Colon (tissue), 2 donors: ENCODE measurements at regions not wholly inside any gene's neighbourhood (a gene's known extent, or its start where the extent isn't known, plus 50 kb on each side); places are given as distances from the start of the nearest gene placed in this dataset.
"Not testable (repeated sequence)": the region's sequence is repeated elsewhere in the genome, so short reads cannot be mapped to it uniquely, and the experiment has no call there.

ENCODE experiments used
- FAIRE-seq: peaks from 2 replicates; lab custom pipeline; 2012; peaks lifted over from hg19 to GRCh38; lab: Jason Lieb, UNC
- donor health status: control.
- donor health status: control.

GRCh38 chr3:30471066-30471465 is 135.3 kb upstream of the TGFBR2 start:
- no peak for FAIRE-seq

DNA sequence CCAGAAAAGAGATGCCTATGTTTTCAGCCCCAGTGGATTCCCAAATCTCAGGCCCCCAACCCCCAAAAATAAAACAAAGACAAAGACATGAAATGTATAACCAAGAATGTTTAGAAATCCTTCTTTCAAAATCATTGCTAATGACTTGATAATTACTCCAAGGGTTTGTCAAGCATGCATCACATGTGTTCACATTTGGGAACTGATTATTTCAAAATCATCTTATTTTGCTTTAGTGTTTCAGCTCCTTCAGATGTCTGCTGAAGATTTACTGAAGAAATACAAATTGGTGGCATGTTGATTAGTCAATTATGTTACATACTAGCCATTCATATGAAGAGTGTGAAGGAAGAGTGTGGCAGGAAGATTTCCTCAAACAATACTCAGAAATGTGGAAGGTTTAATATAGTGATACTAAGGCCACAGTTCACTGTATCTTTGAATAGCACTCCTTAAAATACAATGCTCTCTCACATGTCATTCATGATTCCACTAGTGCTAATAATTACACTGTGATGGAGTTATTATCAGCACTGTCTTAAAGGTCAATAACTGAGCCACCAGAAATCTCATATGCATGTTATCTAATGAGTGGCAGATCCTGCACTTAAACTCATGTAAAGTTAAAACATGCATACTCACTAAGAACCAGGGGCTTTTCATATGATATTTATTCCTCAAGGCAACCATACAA is 134.5 kb upstream of the TGFBR2 start:
- FAIRE-seq = no peak

DNA sequence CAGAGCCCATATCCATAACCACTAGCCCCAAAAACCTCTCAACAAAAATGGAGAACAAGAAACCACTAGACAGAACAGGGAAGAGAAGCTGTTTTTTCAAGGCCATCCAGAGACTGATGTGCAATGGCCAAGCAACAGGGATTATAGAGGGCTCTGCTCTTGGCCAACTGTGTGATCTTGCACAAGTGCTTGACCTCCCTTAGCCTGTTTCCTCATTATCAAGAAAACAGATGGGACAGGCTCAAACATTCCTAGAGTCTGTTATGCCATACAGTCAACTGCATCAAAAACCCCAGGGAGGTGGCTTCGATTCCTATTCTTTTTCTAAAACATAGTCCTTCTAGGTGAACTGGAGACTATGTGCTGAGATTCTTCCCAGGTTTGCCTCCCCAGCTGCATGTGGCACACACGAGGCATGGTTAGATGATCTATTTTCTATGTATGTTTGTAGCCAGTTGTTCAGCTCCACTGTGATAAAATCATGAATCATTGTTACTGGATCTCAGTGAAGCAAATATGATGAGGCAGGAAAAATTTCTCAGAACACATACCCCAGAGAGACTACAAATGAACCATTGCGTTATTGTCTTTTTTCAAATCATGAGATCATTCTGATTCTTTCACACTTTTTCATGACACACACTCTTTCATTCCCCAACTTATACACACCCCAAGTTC is 132.9 kb upstream of the TGFBR2 start:
- FAIRE-seq = no peak

DNA sequence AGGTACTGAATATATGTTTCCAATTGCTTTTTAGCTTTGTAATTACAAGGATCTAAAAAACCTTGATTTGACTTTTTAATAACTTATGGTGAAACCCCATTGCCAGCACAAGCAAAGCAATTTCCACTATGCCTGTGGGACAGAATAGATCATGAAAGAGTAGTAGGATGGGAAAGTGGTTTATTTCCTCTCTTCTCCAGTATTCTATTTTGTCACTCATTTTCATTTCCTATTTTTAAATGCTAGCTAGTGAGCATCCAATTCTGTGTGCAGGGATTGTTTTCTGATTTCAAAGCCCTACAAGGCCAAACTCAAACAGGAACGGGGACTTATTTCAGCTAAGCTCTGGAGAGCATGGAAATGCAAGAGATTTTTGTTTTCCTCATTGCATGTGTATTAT is 132.0 kb upstream of the TGFBR2 start:
- FAIRE-seq = no peak

GRCh38 chr3:30475038-30475808 is 131.2 kb upstream of the TGFBR2 start:
- no peak for FAIRE-seq

DNA sequence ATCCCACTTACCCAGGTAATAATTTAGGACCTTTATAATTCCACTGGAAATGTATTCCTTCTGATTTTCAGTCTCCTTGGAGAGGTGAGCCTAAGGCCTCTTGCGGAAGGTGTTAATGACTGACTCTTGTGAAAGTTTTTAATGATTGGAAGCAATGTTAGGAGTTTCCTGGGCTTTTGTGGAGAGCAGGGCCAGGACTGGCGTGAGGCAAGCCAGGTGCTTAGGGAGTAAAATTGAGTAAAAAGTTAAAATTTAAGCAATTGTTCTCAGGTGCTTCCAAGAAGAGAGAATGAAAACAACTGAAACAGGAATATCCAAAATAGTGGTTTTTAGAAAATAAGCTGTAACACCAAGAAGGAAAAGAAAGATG is 130.6 kb upstream of the TGFBR2 start:
- no peak for FAIRE-seq

DNA sequence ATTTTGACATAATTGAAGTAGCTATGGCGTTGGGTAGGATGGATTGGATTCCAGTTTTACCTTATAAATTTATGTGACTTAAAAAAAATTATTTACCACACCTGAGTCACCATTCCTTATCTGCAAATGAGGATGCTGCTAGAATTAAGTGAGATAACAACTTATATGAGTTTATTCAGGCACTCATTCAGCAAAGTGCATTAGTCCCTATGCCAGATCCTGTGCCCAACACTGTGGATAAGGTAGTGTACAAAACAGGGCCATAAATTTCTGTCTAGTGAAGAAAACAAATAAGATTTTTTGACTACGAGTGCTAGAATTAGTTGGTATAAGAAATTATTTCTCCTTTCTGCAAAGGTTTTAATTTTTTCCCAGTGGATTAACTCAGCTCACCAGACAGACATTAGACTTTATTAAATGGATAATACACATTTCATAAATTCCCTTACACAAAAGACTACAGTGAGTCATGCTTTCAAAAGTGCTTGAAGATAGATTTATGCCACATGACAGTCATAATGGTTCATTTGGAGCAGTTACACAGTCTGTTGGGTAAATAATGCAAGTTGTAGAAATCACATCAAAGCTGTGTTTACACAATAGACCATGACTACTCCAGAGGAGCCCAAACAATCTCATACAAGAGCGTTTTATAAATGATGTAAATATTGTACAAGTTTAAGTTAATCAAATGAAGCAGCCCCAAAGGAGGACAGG is 129.9 kb upstream of the TGFBR2 start:
- no peak for FAIRE-seq

GRCh38 chr3:30477149-30477921 is 129.1 kb upstream of the TGFBR2 start:
- FAIRE-seq = no peak

DNA sequence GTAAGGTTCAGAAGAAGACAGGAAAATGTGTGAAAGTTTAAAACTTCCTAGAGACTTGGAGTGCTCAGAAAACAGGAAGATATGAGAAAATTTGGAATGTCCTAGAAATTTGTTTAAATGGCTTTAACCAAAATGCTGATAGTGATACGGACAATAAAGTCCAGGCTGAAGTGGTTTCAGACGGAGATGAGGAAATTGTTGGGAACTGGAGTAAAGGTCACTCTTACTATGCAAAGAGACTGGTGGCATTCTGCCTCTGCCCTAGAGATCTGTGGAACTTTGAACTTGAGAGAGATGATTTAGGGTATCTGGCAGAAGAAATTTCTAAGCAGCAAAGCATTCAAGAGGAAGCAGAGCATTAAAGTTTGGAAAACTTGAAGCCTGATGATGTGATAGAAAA is 126.7 kb upstream of the TGFBR2 start:
- FAIRE-seq = not testable (repeated sequence)

DNA sequence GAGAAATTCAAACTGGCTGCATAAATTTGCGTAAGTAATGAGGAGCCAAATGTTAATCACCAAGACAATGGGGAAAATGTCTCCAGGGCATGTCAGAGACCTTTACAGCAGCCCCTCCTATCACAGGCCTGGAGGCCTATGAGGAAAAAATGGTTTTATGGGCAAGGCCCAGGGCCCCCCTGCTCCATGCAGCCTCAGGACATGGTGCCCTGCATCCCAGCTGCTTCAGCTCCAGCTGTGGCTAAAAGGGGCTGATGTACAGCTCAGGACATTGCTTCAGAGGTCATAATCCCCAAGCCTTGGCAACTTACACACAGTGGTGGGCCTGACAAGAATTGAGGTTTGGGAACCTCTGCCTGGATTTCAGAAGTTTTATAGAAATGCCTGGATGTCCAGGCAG is 126.2 kb upstream of the TGFBR2 start:
- not testable (repeated sequence) for FAIRE-seq

GRCh38 chr3:30480587-30480986 is 125.8 kb upstream of the TGFBR2 start:
- no peak for FAIRE-seq

DNA sequence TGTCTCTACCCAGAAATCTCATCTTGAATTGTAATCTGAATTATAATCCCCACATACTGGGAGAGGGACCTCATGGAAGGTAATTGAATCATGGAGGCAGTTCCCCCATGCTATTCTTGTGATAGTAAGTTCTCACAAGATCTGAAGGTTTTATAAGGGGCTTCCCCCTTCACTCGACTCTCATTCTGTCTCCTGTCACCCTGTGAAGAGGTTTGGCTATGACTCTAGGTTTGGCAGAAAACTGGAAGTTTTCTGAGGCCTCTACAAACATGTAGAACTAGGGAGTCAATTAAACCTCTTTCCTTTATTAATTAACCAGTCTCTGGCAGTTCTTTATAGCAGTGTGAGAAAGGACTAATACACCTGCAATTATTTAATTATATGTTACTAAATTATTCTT is 125.2 kb upstream of the TGFBR2 start:
- no peak for FAIRE-seq

DNA sequence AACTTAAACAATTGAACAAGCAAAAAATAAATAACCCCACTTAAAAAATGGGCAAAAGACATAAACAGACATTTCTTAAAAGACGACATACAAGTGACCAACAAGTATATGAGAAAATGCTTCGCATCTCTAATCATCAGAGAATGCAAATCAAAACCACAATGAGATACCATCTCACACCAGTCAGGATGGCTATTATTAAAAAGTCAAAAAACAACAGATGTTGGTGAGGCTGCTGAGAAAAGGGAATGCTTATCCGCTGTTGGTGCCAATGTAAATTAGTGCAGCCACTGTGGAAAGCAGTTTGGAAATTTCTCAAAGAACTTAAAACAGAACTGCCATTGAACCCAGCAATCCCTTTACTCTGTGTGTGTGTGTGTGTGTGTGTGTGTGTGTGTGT is 122.2 kb upstream of the TGFBR2 start:
- not testable (repeated sequence) for FAIRE-seq

DNA sequence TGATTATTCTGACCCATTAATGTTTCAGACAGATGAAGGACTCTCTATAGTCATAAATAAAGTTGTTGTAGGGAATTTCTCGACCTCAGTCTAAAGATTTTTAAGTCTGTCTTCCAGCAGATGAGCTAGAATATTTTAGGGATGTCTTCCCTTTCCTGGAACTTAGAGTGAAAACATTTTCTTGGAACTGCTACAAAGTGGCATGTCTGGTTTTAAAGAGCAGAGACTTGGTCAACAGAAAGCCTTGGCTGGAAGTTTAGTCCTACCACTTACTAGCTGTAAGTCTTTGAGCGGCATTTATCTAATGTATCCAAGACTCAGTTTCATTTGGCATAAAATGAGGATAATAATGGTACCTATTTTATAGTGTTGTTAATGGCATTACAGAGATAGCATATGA is 120.0 kb upstream of the TGFBR2 start:
- FAIRE-seq = no peak

GRCh38 chr3:30488070-30488756 is 118.2 kb upstream of the TGFBR2 start:
- no peak for FAIRE-seq

DNA sequence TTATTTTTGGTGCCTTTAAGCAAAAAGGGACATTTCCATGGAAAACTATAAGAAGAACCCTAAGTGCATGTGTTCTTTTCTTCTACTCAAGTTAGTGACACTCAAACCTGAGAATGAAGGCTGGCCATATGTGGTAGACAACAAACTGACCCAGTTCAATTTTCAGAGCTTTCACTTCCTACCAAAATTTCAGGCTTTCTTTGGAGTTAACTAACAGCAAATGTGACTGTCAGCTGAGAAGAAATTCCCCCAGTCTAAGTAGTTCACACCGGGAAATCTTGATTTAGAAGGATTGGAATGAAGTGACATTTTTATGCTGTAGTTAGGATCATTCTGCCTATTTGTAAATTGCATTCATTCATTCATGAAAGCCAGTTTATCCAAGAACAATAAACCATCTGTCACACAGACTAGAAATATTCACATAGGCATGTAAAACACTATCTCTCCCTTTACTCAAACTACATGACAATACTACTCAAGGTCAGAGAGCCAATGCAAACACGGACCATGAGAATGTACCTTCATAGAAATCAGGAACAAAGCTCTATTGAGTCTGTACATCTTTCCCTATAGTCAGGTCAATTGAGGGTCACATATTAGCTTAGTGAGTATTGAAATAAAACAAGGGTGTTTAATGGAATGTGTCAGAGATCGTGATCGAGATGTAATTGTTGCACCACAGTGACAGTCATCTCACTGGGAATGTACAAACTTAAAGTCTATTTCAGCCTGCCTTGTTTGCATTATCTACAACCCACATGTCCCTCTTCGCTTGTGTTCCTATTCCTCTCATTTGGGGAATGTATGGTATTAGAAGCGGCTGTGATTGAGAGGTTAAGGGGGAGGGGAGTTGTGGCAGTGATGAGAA is 113.8 kb upstream of the TGFBR2 start:
- FAIRE-seq = no peak

DNA sequence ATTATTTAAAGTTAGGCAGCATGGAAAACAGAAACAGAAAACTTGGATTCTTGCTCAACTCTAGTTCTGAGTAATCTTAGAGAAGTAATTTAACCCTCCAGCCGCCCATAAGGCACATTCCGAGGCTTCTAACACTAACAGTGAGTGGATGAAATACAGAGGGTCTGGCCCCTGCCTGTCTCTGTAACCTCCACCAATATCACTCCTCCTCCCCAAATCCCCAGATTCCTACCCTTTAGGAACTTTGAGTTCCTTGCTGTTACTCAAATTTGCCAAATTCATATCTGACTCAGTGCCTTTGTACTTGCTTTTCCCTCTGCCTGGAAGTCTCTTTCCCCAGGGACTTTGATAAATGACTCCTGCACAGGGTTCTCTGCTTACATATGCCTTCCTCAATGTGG is 112.5 kb upstream of the TGFBR2 start:
- FAIRE-seq = no peak

DNA sequence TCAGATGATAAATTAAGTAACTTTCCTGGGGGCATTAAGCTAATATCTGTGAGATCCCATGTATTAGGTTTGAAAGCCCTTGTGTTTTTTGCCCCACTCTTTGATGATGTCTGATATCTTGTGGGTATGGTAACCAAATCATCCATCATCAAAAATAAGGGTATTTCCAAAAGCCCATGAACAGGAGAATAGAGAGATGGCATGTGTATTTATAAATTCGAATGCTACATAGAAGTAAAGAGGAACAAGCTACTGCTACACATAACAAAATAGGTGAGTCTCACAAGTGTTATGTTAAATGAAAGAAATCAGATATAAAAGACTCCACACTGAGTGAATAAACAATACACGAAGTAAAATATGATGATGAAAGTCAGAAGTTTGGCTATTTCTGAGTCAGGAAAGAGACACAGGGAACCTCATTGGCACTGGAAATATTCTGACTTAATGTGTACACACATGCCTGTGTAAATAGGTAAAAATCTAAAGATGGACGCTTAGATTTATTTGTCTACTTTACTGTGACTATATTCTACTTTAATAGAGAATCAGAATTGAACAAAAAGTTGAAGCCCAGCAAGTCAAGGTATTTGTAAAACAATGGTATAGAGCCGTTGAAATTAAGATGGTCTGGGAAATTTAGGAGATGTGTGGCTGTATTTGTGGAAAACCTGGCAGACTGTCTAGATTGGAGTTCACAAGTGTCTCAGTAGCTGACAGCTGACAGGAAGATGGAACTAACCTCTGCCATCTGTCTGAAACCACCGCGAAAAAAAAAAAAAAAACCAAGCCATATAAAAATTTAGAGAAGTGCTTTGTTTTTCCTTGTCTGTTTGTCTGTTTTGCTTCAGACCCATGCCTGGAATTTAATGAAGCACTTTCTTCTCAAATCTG is 111.0 kb upstream of the TGFBR2 start:
- FAIRE-seq = no peak
